Heart right ventricle (tissue), 16 donors: ENCODE measurements at regions not wholly inside any gene's neighbourhood (a gene's known extent, or its start where the extent isn't known, plus 50 kb on each side); places are given as distances from the start of the nearest gene placed in this dataset.

ENCODE experiments used
- ATAC-seq, 8 donors: fragments of 200-7000 bp; cut with Tn5 transposase; one replicate each; pipeline ENCODE4 v1.9.1; 2020; ENCODE audit warnings: mild to moderate bottlenecking in 8 of 8, moderate library complexity in 8 of 8, moderate number of reproducible peaks in 1 of 8
- DNase-seq, 2 donors: peaks; one replicate each; pipeline ENCODE4 v3.0.0-alpha.2; 2020
- H3K27ac ChIP-seq, 10 donors: fragments of 200-600 bp; sonication (generic) in 2 of 10; one replicate each; pipeline versions ENCODE4 v1.5.0 to v1.8.0; 2020 to 2022; ENCODE audit warnings: mild to moderate bottlenecking in 3 of 10
- H3K27me3 ChIP-seq, 7 donors: fragments of 200-600 bp; one replicate each; pipeline ENCODE4 v1.8.0; 2021 to 2022; ENCODE audit warnings: mild to moderate bottlenecking in 2 of 7
- H3K36me3 ChIP-seq, 9 donors: fragments of 200-600 bp; sonication (generic) in 1 of 9; one replicate each; pipeline versions ENCODE4 v1.5.0 to v1.8.0; 2020 to 2022; ENCODE audit warnings: mild to moderate bottlenecking in 2 of 9
- H3K4me1 ChIP-seq, 9 donors: fragments of 200-600 bp; sonication (generic) in 1 of 9; one replicate each; pipeline versions ENCODE4 v1.5.0 to v1.8.0; 2020 to 2022; ENCODE audit warnings: mild to moderate bottlenecking in 4 of 9
- H3K4me3 ChIP-seq, 10 donors: fragments of 200-600 bp; sonication (generic) in 2 of 10; one replicate each; pipeline versions ENCODE4 v1.5.0 to v1.8.0; 2020 to 2022; ENCODE audit warnings: mild to moderate bottlenecking in 7 of 10, moderate library complexity in 2 of 10
- H3K9me3 ChIP-seq, 11 donors: fragments of 200-600 bp in 10 of 11; sonication (generic) in 2 of 11; one replicate each; pipeline versions ENCODE4 v1.5.0 to v1.8.0; 2013 to 2022; ENCODE audit warnings: mild to moderate bottlenecking in 2 of 11, control low read depth in 1 of 11, moderate library complexity in 1 of 11
- WGBS, 2 donors: extraction: QIAGEN DNeasy Blood & Tissue Kit; methylation state at CpG; one replicate each; pipeline ENCODE4 v1.1.7; 2013; ENCODE audit warnings: inconsistent platforms in 1 of 2; 5-methylcytosine and 5-hydroxymethylcytosine counted together
- intact Hi-C, 10 donors: fragments of 100-400 bp; cut with DNase I; formaldehyde crosslinking; loops; one replicate each; pipeline versions ENCODE4 v1.11.1 to v1.14.2; 2022
- TF ChIP-seq, protein P1 (sequence below), 9 donors: fragments of 200-600 bp; sonication (generic) in 2 of 9; IDR thresholded peaks; one replicate each; pipeline versions ENCODE4 v1.5.0 to v1.8.0; 2021 to 2022; ENCODE audit warnings: antibody characterized with exemption in 9 of 9, mild to moderate bottlenecking in 5 of 9, moderate library complexity in 1 of 9
- donor health status: Arrhythmogenic right ventricular cardiomyopathy.
- donor health status: ischemic (EF 13 %, LVEDD 7.1; RV severe dilation, severe dysfunction).
- donor health status: healthy with polysubstance abuse.
- donor health status: DM: no; HTN: yes; CAD: no.
- donor health status: DM: no; HTN: no; CAD: no.
- donor health status: ischemic (EF 25% LVEDD 6.9; RV normal size, moderate dysfunction).
- donor health status: ischemic (EF 25% LVEDD 5.7; RV mildly dilated, moderate dysfunction).
- donor health status: healthy.
- donor health status: DM: yes; HTN: yes; CAD: no.
- donor health status: Ischemic cardiomyopathy.
- donor health status: ischemic (EF 35%, LVEDD 5.7; RV mildly dilated, moderate dysfunction).
- donor health status: nonischemic (EF 11% LVEDD 7.7; RV severe dilation, severe dysfunction).
- donor health status: DM: yes; HTN: yes; CAD: no.
- donor health status: PGD.
- donor health status: ischemic (EF 29% LVEDD 5.4; RV normal size, mild dysfunction).
- donor health status: nonischemic (EF 23%, LVEDD 6.1; RV moderate dilation, normal function).

- WGBS, 2 donors: 79 to 80% methylated on average over 3 of the region's 3 CpGs
- TF ChIP-seq, protein P1, sequence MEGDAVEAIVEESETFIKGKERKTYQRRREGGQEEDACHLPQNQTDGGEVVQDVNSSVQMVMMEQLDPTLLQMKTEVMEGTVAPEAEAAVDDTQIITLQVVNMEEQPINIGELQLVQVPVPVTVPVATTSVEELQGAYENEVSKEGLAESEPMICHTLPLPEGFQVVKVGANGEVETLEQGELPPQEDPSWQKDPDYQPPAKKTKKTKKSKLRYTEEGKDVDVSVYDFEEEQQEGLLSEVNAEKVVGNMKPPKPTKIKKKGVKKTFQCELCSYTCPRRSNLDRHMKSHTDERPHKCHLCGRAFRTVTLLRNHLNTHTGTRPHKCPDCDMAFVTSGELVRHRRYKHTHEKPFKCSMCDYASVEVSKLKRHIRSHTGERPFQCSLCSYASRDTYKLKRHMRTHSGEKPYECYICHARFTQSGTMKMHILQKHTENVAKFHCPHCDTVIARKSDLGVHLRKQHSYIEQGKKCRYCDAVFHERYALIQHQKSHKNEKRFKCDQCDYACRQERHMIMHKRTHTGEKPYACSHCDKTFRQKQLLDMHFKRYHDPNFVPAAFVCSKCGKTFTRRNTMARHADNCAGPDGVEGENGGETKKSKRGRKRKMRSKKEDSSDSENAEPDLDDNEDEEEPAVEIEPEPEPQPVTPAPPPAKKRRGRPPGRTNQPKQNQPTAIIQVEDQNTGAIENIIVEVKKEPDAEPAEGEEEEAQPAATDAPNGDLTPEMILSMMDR (IDR thresholded peaks at IDR 0.05): no peak
- ATAC-seq (no peak), DNase-seq (no peak)
- intact Hi-C loops: no loop called here
- H3K27me3 ChIP-seq: no peaks in the 10 kb centered on the region
- no peak overlapping the region for H3K4me3 ChIP-seq
- H3K4me1 ChIP-seq: no peaks in the 10 kb centered on the region
- H3K27ac ChIP-seq: no peak overlapping the region
- H3K9me3 ChIP-seq: no peaks in the 10 kb centered on the region
- H3K36me3 ChIP-seq: no peaks in the 10 kb centered on the region
These were observed 274.4 kb upstream of the SEMA6A start for GRCh38 chr5:116848954-116849581.

GRCh38 chr5:116847960-116848359 is 273.3 kb upstream of the SEMA6A start:
- TF ChIP-seq, protein P1 (IDR thresholded peaks at IDR 0.05): no peak
- DNase-seq (no peak), ATAC-seq (no peak)
- WGBS, 2 donors: 92 to 98% methylated on average over 8 of the region's 8 CpGs
- H3K27ac ChIP-seq: no peak overlapping the region
- no peaks in the 10 kb centered on the region for H3K9me3 ChIP-seq
- H3K27me3 ChIP-seq: no peaks in the 10 kb centered on the region
- H3K36me3 ChIP-seq: no peaks in the 10 kb centered on the region
- H3K4me1 ChIP-seq: no peaks in the 10 kb centered on the region
- intact Hi-C loops: no loop called here
- H3K4me3 ChIP-seq: no peak overlapping the region

- DNase-seq: no peak
- Histone ChIP-seq H3K4me1 (no peaks in the 10 kb centered on the region), H3K9me3 (peaks cover 0 to 8% (median 0%) of the 10 kb centered on the region in 11 donors), H3K27me3 (no peaks in the 10 kb centered on the region), H3K36me3 (no peaks in the 10 kb centered on the region), H3K27ac (no peak overlapping the region), H3K4me3 (no peak overlapping the region)
- no peak for ATAC-seq
- TF ChIP-seq, protein P1 (IDR thresholded peaks at IDR 0.05): no peak
- 92 to 98% methylated on average over 3 of the region's 3 CpGs for WGBS, 2 donors
- intact Hi-C loops: no loop called here
These were observed 269.4 kb upstream of the SEMA6A start for GRCh38 chr5:116844015-116844414.

- Histone ChIP-seq H3K4me3 (no peak overlapping the region), H3K27ac (no peak overlapping the region), H3K27me3 (no peaks in the 10 kb centered on the region), H3K4me1 (peaks cover 0 to 10% (median 0%) of the 10 kb centered on the region in 9 donors), H3K9me3 (peaks cover 0 to 8% (median 0%) of the 10 kb centered on the region in 11 donors), H3K36me3 (no peaks in the 10 kb centered on the region)
- TF ChIP-seq, protein P1 (IDR thresholded peaks at IDR 0.05): no peak
- ATAC-seq (no peak), DNase-seq (no peak)
- intact Hi-C loops: no loop called here
- WGBS, 2 donors: 70 to 77% methylated on average over 4 of the region's 4 CpGs
These were observed 267.9 kb upstream of the SEMA6A start for GRCh38 chr5:116842514-116842961.
